ENCODE measurements at regions not wholly inside any gene's neighbourhood (a gene's known extent, or its start where the extent isn't known, plus 50 kb on each side); places are given as distances from the start of the nearest gene placed in this dataset.

GRCh38 chr6:93786474-93787330 lies 367.3 kb upstream of the EPHA7 start (continued):
- TF ChIP-seq MTA3 (CRISPR knock-in tag; IDR thresholded peaks at IDR 0.05) (no peak), PCBP1 (IDR thresholded peaks at IDR 0.05; ENCODE audit: borderline replicate concordance, low read depth, low read length) (no peak), ZNF720 (CRISPR knock-in tag; IDR thresholded peaks at IDR 0.05) (no peak), CHCHD3 (CRISPR knock-in tag; IDR thresholded peaks at IDR 0.05) (no peak), ZNF564 (CRISPR knock-in tag; IDR thresholded peaks at IDR 0.05) (no peak), PRDM4 (CRISPR knock-in tag; IDR thresholded peaks at IDR 0.05; ENCODE audit: borderline replicate concordance) (no peak), YEATS4 (CRISPR knock-in tag; IDR thresholded peaks at IDR 0.05; ENCODE audit: borderline replicate concordance) (no peak), MIER2 (CRISPR knock-in tag; IDR thresholded peaks at IDR 0.05) (no peak), POLR2AphosphoS5 (IDR thresholded peaks at IDR 0.05; ENCODE audit: low read depth, low read length) (no peak), ZNF83 (CRISPR knock-in tag; IDR thresholded peaks at IDR 0.05; ENCODE audit: borderline replicate concordance) (no peak), AHR (CRISPR knock-in tag; IDR thresholded peaks at IDR 0.05) (no peak)
- TF ChIP-seq, protein P1, sequence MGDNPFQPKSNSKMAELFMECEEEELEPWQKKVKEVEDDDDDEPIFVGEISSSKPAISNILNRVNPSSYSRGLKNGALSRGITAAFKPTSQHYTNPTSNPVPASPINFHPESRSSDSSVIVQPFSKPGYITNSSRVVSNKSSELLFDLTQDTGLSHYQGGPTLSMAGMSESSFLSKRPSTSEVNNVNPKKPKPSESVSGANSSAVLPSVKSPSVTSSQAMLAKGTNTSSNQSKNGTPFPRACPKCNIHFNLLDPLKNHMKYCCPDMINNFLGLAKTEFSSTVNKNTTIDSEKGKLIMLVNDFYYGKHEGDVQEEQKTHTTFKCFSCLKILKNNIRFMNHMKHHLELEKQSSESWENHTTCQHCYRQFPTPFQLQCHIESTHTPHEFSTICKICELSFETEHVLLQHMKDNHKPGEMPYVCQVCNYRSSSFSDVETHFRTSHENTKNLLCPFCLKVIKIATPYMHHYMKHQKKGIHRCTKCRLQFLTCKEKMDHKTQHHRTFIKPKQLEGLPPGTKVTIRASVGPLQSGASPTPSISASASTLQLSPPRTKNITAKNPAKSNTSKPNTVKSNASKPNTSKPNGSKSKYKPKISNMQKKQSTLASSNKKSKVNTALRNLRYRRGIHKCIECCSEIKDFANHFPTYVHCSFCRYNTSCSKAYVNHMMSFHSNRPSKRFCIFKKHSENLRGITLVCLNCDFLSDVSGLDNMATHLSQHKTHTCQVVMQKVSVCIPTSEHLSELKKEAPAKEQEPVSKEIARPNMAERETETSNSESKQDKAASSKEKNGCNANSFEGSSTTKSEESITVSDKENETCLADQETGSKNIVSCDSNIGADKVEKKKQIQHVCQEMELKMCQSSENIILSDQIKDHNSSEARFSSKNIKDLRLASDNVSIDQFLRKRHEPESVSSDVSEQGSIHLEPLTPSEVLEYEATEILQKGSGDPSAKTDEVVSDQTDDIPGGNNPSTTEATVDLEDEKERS (CRISPR knock-in tag; IDR thresholded peaks at IDR 0.05), result no peak

All from HepG2 (cell line).